GM12874 (cell line): ENCODE measurements at regions not wholly inside any gene's neighbourhood (a gene's known extent, or its start where the extent isn't known, plus 50 kb on each side); places are given as distances from the start of the nearest gene placed in this dataset.

Experiments used
- CTCF ChIP-seq: IDR thresholded peaks from 2 replicates; pipeline ENCODE4 v1.5.1; 2011; ENCODE audit warnings: low read depth, mild to moderate bottlenecking, control low read depth, low read length, moderate library complexity; ENCODE audit not compliant: insufficient read depth

- TF ChIP-seq CTCF = no peak
Observed at GRCh38 chr2:242034138-242034537, 164.6 kb downstream of the RTP5 start.

GRCh38 chr2:242034996-242035814 lies 165.7 kb downstream of the RTP5 start:
- no peak for TF ChIP-seq CTCF

GRCh38 chr2:242035858-242036652 lies 166.5 kb downstream of the RTP5 start:
- no peak for TF ChIP-seq CTCF

- TF ChIP-seq CTCF = no peak
Observed at GRCh38 chr2:242036653-242036950, 167.1 kb downstream of the RTP5 start.

GRCh38 chr2:242038166-242038927 lies 168.8 kb downstream of the RTP5 start:
- TF ChIP-seq CTCF = no peak

- TF ChIP-seq CTCF = no peak
Observed at GRCh38 chr2:242038928-242039341, 169.4 kb downstream of the RTP5 start.

- no peak for TF ChIP-seq CTCF
Observed at GRCh38 chr2:242040303-242040655, 170.8 kb downstream of the RTP5 start.
